Hematopoietic multipotent progenitor cell treated with erythropoietin and hydrocortisone succinate and interleukin-3 and kit ligand, for 17 days (in vitro differentiated cells): ENCODE measurements at regions not wholly inside any gene's neighbourhood (a gene's known extent, or its start where the extent isn't known, plus 50 kb on each side); places are given as distances from the start of the nearest gene placed in this dataset.

Source experiments
- DNase-seq: peaks from one replicate; pipeline ENCODE4 v3.0.0-alpha.2; 2015; ENCODE audit warnings: low spot score

- DNase-seq, result no peak
These were observed 1825.1 kb upstream of the IGFBP7 start for GRCh38 chr4:58935332-58935731.

DNA sequence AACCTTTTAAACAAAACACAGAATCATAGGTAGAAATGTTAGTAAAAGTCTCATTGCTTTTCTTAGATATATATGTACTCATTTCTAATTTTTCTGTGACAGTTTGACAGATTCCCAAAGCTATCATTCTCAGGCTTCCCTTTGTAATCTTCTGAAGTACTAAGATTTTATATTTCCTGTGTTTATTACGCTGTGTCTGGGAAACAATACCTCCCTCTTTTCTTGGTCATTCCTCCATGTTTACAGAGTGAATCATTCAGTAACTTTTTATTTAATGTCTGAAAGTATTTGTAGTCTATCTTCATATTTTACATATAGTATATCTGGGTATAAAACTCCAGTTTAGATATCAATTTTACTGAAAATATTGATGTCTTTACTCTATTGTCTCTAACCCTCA, 1826.3 kb upstream of the IGFBP7 start:
- no peak for DNase-seq

- no peak for DNase-seq
These were observed 1830.0 kb upstream of the IGFBP7 start for GRCh38 chr4:58940167-58940566.

DNA sequence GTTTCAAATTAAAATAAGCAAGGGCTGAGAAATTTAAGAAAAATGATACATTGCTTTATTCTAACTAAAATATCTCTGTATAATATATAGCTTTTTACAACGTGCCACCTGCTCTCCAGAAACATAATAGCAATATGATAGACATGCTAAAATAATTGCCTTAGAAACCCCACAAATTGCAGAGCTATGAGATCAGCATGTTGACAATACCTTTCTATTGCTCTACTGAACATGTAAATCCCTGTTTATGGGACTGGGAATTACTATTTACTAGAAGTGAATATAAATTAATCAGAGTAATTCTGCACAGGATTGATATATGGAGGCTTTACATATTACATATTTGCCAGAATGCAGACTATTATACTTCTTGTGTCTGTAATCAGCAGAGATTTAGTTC, 1831.1 kb upstream of the IGFBP7 start:
- DNase-seq, result no peak

DNA sequence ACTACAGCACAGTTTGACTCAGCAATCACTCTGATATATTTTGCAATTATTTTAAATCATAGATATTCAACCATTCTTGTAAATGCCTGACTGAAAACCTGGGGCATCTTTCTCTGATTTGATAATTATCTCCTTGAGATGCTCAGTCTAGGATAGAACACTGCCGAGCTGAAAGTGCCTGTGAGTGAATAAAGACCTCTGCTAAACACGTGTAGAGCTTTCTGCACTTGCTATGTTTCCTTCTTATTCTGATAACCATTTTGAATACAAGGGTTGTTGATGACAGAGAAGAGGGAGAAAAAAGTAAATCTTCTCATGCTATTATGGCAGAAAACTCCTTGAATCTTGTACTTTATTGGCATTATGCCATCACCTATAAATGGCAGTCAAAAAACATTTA, 1843.4 kb upstream of the IGFBP7 start:
- no peak for DNase-seq

GRCh38 chr4:58957711-58958110, 1847.5 kb upstream of the IGFBP7 start:
- no peak for DNase-seq

GRCh38 chr4:58961283-58961682, 1851.1 kb upstream of the IGFBP7 start:
- DNase-seq, result no peak

DNA sequence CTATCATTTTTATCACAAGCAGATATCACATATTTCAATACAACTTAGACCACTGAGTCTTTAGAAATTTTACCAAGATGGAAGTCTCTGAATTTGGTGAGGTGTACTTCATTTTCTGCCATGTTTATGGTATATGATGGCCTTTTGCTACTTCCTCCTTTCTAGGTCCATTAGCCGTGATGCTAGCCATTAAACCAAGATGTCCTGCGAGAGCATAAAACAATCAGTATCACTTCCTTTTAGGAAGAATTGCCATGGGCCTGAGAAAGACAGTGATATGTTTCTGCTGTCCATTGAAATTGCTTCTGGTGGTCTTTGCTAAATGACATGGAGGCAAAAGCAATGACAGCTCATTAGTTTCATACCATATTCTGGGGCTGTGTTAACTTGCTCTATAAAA, 1851.7 kb upstream of the IGFBP7 start:
- no peak for DNase-seq

- no peak for DNase-seq
These were observed 1852.2 kb upstream of the IGFBP7 start for GRCh38 chr4:58962424-58962823.

GRCh38 chr4:58981828-58982227, 1871.6 kb upstream of the IGFBP7 start:
- DNase-seq, result no peak

- DNase-seq, result no peak
These were observed 1873.7 kb upstream of the IGFBP7 start for GRCh38 chr4:58983887-58984286.

GRCh38 chr4:59002148-59002547, 1892.0 kb upstream of the IGFBP7 start:
- no peak for DNase-seq

GRCh38 chr4:59024257-59024656, 1914.1 kb upstream of the IGFBP7 start:
- DNase-seq, result no peak

GRCh38 chr4:59037812-59038211, 1927.6 kb upstream of the IGFBP7 start:
- no peak for DNase-seq

GRCh38 chr4:59039046-59039445, 1928.9 kb upstream of the IGFBP7 start:
- no peak for DNase-seq

- no peak for DNase-seq
These were observed 1934.2 kb upstream of the IGFBP7 start for GRCh38 chr4:59044286-59044900.

DNA sequence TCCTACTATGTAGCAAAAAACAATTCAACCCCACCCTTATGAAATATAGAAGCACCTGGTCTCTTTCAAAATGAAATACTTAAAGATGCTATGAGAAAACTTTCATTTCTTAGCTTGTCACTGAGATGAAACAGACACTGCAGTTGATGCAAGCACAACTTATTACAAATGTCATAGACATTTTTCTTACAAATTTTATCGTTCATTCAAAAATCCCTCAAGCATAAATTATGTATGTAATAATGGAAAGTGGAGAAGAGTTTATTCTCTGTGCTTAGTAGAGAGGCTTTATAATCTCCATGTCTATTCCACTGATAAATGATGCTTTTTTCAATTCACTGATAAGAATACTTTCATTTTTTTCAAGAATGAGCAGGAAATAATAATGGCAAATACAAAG, 1943.9 kb upstream of the IGFBP7 start:
- no peak for DNase-seq

- DNase-seq, result no peak
These were observed 1947.6 kb upstream of the IGFBP7 start for GRCh38 chr4:59057804-59058203.

GRCh38 chr4:59058543-59058942, 1948.4 kb upstream of the IGFBP7 start:
- no peak for DNase-seq

DNA sequence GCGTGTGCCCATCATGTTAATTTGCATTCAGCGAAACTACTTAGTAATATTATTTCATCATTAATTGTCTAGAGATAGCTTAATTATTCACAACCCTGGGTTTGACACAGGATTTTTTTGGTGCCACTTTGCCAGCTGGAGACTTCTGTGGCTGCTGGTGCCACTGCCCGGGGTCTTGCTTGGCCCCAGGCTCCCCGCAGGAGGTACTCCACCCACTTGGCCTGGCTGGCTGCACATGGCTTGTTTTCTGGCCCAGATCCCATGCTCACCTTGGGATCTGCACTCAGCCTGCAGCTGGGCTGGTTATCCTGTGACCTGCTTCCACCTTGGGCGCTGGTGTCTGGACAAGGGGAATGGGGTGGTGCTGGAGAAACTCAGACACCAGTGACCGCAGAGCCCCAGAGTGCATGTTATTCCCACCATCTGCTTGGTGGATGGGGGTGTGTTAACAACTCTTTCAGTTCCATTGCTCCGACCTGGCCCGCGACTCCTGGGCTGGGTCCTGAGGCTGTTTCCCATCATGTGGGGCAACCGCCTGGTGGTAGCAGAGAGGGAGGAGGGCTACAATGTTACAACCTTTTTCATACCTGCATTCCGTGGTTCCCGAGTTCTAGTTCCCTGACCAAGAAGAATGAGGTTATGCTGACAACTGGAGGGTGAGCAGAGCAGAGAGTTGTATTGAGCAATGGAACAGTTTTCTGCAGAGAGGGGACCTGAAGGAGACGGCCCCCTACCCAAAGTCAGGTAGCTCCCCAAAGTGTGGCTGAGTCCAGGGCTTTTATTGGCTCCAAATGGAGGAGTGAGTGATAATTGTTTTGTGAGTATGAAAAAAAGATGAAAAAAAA, 1950.0 kb upstream of the IGFBP7 start:
- DNase-seq, result no peak

GRCh38 chr4:59060895-59061294, 1950.7 kb upstream of the IGFBP7 start:
- DNase-seq, result no peak

GRCh38 chr4:59063015-59063720, 1953.0 kb upstream of the IGFBP7 start:
- no peak for DNase-seq
